Right hindlimb (tissue), 1 donor: ENCODE measurements at regions not wholly inside any gene's neighbourhood (a gene's known extent, or its start where the extent isn't known, plus 50 kb on each side); places are given as distances from the start of the nearest gene placed in this dataset.

Experiments used
- DNase-seq: peaks from one replicate; pipeline ENCODE4 v3.0.0-alpha.2; 2018

GRCh38 chr6:21648475-21649050 lies 55.0 kb downstream of the SOX4 start:
- no peak for DNase-seq

GRCh38 chr6:21653323-21653722 lies 59.8 kb downstream of the SOX4 start:
- DNase-seq, result no peak

DNA sequence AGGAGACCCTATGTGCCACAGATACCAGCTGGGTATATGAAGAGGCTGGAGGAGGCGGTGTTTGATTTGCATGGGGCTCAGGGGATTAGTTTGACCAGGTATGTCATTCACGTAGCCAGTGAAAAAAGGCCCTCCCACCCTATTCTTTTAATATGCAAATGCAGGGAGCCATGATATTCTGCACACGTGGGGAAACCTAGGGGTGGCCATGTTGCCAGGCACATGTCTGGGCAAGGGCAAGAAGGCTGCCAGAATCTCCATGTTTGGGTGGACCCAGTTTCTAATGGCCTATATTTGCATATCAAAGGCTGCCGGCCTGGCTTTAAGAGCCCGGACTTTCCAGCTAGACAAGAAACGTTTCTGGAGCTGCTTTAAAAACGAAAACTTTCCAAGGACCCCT lies 60.4 kb downstream of the SOX4 start:
- DNase-seq, result no peak

GRCh38 chr6:21654361-21654760 lies 60.8 kb downstream of the SOX4 start:
- no peak for DNase-seq

DNA sequence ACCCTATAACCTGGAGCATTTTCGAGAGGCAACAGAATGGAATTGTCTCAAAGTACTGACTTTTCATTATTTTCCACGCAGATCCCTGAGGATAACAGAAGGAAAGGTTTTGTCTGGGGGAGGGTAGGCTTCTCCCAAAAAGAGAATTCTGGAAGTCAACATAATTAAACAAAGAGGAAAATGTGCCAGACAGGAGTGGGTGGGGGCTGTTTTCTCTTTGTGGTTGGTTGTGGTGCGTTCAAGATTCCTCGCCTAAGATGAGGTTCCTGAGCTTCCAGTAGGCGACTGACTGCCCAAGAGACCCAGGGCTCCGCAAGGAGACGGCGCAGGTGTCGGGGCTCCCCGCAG lies 70.4 kb downstream of the SOX4 start:
- no peak for DNase-seq

GRCh38 chr6:21664314-21665109 lies 71.0 kb downstream of the SOX4 start:
- peak; percentile 73 for DNase-seq

DNA sequence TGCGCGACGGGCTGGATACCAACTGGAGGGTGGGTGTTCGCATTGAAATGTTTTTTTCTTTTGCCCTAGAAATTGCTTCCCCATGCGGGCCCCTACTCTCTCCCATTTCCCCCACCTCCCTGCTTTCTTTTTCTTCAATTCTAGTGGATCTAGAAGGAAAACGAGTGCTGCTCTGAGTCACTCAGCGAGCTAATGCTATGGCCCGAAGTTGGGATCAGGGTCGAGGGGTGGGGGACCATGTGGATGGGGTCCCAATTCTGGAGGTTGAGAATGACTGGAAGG lies 71.5 kb downstream of the SOX4 start:
- DNase-seq, result peak; percentile 37

DNA sequence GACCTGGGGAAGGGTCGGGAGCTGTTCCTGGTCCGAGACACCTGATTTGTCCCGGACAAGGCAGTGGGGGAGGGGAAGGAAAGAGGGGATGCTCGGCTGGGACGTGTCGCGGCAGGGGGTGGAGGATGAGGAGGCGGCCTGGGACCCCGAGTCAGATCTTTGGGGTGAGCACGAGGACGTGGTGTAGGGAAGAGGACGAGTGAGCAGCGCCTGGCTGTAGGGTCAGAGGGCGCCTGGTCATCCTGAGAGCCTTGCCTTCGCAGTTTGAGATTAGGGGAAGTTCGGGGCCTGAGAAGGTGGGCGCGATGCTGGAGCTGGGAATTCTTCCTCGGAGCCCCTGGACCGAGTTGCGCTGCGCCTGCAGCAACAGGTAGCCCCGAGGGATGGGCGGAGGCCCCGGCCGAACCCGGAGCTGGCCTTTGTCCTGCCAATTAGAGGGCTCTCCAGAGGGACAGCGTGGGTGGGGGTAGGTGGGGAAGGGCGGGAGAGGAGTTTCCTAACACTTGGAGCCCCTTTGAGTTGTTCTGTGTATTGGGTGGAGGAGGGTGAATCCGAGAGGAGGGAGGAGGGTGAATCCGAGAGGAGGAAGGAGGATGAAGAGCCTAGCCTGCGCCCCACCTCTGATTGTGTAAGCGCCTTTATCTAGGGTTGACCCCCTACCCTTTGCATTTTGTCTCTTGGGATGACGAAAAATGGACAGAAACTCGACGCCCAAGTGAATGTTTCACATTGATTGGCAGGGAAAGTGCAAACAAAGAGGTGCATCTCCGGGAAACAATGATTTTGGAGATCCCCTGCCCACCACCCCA lies 72.0 kb downstream of the SOX4 start:
- peak; percentile 46 for DNase-seq

GRCh38 chr6:21666201-21666691 lies 72.7 kb downstream of the SOX4 start:
- peak; percentile 59 for DNase-seq

- DNase-seq, result peak; percentile 56
Observed at GRCh38 chr6:21666853-21667681, 73.5 kb downstream of the SOX4 start.

DNA sequence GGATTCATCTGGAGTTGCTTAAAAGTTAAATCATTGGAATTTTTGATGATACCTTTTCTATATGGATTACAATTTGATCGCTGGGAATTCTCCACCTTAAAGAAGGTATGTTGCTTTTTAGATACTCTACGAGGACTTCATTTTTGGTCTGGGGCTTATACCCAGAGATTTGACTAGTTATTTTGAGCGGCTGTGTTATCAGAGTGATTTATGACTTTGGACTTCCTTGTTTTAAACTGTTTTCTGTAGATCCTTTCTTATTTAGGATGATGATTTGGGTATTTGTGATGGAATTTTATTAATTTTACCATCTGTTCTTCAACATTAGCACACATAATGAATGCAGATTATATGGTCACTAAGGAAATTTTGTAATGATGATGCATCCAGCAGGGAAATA lies 75.2 kb downstream of the SOX4 start:
- DNase-seq, result no peak

GRCh38 chr6:21676769-21677168 lies 83.2 kb downstream of the SOX4 start:
- no peak for DNase-seq

GRCh38 chr6:21678990-21679389 lies 85.4 kb downstream of the SOX4 start:
- DNase-seq, result no peak

DNA sequence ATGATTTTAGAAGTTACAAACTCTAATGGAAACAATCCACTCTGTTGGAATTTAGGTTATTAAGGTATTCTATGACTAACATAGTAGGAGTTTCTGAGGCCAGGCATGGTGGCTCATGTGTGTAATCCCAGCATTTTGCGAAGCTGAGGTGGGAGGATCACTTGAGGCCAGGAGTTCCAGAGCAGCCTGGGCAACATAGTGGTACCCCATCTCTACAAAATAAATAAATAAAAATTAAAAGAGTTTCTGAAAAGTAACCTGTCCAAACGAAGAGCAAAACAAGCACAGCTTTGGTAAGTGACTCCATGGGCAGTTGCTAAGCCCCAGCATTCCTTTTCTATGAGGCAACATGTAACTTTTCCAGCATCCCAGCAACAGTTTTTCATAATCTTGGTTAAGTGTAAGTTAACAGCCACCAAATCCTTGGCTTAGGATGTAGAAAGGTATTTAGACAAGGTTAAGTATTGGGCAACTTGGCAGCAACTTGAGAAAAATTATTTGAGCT lies 86.3 kb downstream of the SOX4 start:
- no peak for DNase-seq

- no peak for DNase-seq
Observed at GRCh38 chr6:21680611-21681010, 87.1 kb downstream of the SOX4 start.

DNA sequence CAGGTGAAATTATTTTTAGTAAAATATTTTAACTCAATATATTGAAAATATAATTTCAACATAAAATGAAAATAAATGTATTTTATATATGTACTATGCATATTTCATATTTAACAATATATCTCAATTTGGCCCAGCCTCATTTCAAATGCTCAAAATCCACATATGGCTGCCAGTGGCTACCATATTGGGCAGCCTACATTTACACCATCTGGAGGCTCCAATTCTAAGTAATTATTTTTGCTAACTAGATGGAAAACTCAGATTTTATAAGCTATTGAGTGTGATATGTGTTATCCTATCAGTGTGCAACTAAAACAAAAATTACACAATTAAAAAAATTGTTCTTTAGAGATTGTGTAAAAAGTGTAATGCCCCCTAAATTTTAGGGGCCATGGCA lies 96.9 kb downstream of the SOX4 start:
- DNase-seq, result no peak

DNA sequence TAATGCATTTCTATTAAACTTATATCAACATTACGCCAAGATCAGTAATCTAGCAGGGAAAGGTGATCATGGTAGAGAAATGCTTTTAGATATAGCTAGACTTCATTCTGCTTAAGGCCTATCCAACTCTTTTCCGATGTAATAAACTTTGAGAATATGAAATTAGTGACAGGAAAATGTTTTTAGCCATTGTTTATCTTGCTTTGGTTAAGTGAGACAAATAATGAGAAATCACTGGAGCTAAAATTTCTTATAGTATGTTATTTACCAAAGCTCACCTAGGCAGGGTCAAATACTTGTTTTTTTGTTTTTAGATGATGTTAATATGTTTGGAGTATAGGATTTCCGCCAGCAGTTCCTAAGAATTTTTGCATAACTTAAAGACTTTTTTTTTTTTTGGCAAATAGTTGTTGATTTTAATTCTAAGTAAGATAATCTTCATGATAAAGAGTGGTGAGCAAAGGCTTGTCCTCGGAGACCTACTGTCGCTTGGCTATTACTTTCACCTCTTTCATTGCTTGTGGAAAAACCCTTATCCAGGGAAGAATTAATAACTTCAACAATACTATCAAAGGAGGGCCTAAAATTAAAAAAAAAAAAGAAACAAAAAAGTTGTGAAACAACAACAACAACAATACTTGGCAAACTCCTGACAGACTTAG lies 98.3 kb downstream of the SOX4 start:
- DNase-seq, result no peak

DNA sequence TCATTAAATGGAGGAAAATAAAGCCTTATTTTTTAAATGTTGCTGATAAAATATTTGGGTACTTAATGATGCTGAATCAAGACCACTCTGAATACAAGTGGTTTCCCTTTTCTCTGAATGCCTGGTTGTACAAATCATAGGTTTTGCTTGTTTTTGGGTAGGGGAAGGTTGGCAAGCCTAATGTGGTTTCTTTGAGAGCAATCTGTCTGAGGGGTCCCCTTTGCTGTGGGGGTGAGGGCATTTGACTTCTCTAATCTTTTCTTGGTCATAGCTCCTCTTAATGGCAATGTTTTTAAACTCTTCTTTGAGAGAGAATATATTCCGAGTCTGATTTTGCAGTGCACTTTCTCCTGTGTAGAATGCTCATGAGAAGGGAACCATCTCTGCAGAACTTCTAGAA lies 99.2 kb downstream of the SOX4 start:
- DNase-seq, result no peak

DNA sequence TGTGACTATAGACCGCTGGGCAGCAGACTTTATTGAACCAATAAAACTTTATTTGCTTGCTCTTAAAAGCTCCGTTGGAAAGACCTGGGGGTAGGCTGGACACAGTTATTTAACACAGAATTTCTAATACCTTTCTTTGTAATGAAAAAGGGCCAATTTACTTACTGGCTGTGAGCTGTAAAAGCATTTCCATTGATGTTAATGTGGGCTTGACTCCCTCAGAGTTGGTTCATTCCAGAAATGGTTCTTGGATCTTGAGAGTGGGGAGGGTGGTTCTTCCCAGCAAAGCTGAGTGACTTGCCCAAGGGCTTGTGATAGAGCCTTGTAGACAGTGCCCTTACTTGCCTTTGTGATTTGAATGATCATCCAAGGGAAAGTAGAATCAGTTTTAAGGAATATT lies 100.6 kb downstream of the SOX4 start:
- DNase-seq, result no peak

DNA sequence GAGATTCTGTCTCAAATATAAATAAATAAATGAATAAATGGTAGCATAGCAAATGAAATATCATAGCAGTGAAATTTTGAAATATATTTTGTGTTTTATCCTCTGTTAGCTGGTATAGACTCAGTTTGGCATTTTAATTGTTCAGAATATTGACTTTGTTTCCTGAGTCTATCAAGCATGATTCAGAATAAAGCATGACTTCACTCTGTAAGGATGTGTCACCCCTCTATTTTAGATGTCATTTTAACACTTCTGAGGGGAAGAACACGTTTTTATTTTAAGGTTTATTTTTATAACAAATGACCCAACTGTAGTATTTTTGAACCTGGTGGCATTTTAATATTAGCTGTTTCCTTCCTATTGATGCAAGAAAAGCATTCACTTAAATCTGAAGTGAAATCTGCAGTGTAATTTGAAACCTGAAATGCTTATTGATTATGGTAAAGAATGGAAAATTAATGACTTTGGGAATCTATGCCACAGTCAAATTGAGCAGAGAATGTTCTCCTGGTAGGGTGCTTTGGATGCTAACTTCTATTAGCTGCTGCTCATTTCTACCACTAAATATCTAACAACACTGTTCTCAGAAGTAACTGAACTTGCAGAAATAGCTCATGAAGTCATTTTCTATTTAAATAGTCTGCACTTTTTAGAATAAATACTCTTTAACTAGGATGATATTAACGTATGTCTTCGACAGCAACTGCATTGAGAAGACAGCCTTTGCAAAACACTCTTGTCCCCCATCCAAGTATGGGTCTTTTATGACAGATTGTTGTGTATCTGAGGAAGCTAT lies 114.2 kb downstream of the SOX4 start:
- DNase-seq, result no peak

- no peak for DNase-seq
Observed at GRCh38 chr6:21708320-21708580, 114.7 kb downstream of the SOX4 start.

DNA sequence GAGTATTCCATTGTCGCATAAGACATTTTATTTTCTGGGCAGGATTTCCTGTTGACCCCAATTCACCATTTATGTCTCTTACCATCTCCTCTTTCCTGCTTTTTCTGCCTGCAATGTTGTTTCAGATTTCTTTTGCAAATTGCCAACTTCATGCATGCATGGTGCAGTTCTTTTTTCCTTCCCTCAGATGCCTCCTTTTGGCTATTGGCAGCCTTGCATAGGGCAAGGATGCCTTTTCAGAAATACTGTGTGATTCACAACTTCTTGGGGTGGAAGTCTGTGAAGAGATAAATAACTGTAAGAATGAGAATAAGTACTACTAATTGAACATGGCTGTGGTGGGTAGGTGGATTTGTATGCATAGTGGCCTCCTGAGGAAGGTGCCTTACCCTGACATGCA lies 116.7 kb downstream of the SOX4 start:
- DNase-seq, result no peak
